SK-N-SH (cell line): ENCODE measurements at regions not wholly inside any gene's neighbourhood (a gene's known extent, or its start where the extent isn't known, plus 50 kb on each side); places are given as distances from the start of the nearest gene placed in this dataset.

Source experiments
- CTCF ChIA-PET: fragments of 300-600, 350-600 bp; formaldehyde crosslinking; extraction: SDS; loops from one replicate; lab custom pipeline; 2021; lab: Yijun Ruan, JAX
- POLR2A ChIA-PET: fragments of 350-600 bp; sonication (Branson Sonifier 250); formaldehyde crosslinking; extraction: SDS; loops from one replicate; lab custom pipeline; 2020; ENCODE audit warnings: antibody characterized with exemption, inconsistent platforms; lab: Yijun Ruan, JAX
- DNase-seq: peaks from one replicate; pipeline ENCODE4 v3.0.0; 2012
- H2AFZ ChIP-seq: fragments of 200-600 bp; sonication (generic); 2 replicates; pipeline ENCODE4 v1.8.1; 2016; ENCODE audit warnings: antibody characterized with exemption, mild to moderate bottlenecking, low read depth
- H3F3A ChIP-seq: fragments of 200-600 bp; sonication (generic); replicated peaks from 2 replicates; pipeline ENCODE3; 2016; ENCODE audit warnings: antibody characterized with exemption, mild to moderate bottlenecking; ENCODE audit not compliant: insufficient read depth
- H3K27ac ChIP-seq, 2 experiments: fragments of 200-500 bp in 1 of 2; fragments of 200-600 bp in 1 of 2; sonication (Bioruptor generic) in 1 of 2; sonication (generic), shearing (Covaris generic) in 1 of 2; 2 replicates each; pipeline versions ENCODE4 v1.5.1 to v1.6.1; 2014 to 2016; ENCODE audit warnings: low read depth in 2 of 2, inconsistent platforms in 1 of 2, low read length in 1 of 2, mild to moderate bottlenecking in 1 of 2, mixed read lengths in 1 of 2
- H3K27me3 ChIP-seq: fragments of 200-600 bp; sonication (generic), shearing (Covaris generic); 2 replicates; pipeline ENCODE4 v1.6.1; 2016; ENCODE audit warnings: mixed run types; ENCODE audit not compliant: insufficient read depth
- H3K36me3 ChIP-seq, 2 experiments: fragments of 200-500 bp in 1 of 2; fragments of 200-600 bp in 1 of 2; sonication (Bioruptor generic) in 1 of 2; sonication (generic) in 1 of 2; replicated peaks in 1 of 2; 2 replicates each; pipeline versions ENCODE3 to v1.5.1; 2014 to 2016; ENCODE audit warnings: low read length in 1 of 2, mild to moderate bottlenecking in 1 of 2; ENCODE audit not compliant: insufficient read depth in 2 of 2, control insufficient read depth in 1 of 2
- H3K4me1 ChIP-seq, 2 experiments: fragments of 200-500 bp in 1 of 2; fragments of 200-600 bp in 1 of 2; sonication (Bioruptor generic) in 1 of 2; sonication (generic), shearing (Covaris generic) in 1 of 2; 2 replicates each; pipeline versions ENCODE4 v1.5.1 to v1.6.1; 2014 to 2016; ENCODE audit warnings: low read depth in 1 of 2, low read length in 1 of 2, mixed run types in 1 of 2; ENCODE audit not compliant: insufficient read depth in 2 of 2, control insufficient read depth in 1 of 2
- H3K4me2 ChIP-seq: fragments of 200-600 bp; sonication (generic), shearing (Covaris generic); 2 replicates; pipeline ENCODE4 v1.6.1; 2017; ENCODE audit warnings: mixed run types
- H3K4me3 ChIP-seq, 2 experiments: fragments of 200-500 bp in 1 of 2; fragments of 200-600 bp in 1 of 2; sonication (Bioruptor generic) in 1 of 2; sonication (generic), shearing (Covaris generic) in 1 of 2; 2 replicates each; pipeline versions ENCODE4 v1.5.1 to v1.8.1; 2014 to 2016; ENCODE audit warnings: low read depth in 2 of 2, inconsistent platforms in 1 of 2, low read length in 1 of 2, mild to moderate bottlenecking in 1 of 2, mixed read lengths in 1 of 2, moderate library complexity in 1 of 2
- H3K79me2 ChIP-seq: fragments of 200-600 bp; sonication (generic); 2 replicates; pipeline ENCODE4 v1.8.1; 2017; ENCODE audit warnings: mild to moderate bottlenecking; ENCODE audit not compliant: insufficient read depth
- H3K9ac ChIP-seq: fragments of 200-600 bp; sonication (generic); 2 replicates; pipeline ENCODE4 v1.6.1; 2017; ENCODE audit warnings: mixed run types
- H3K9me2 ChIP-seq: fragments of 200-600 bp; sonication (generic); 2 replicates; pipeline ENCODE4 v1.6.1; 2017; ENCODE audit warnings: mixed run types
- H3K9me3 ChIP-seq: fragments of 200-600 bp; sonication (generic); 2 replicates; pipeline ENCODE4 v1.6.1; 2017; ENCODE audit warnings: mixed run types, mild to moderate bottlenecking, moderate library complexity
- H4K20me1 ChIP-seq: fragments of 200-600 bp; sonication (generic); 2 replicates; pipeline ENCODE4 v1.6.1; 2017; ENCODE audit warnings: mild to moderate bottlenecking, mixed run types; ENCODE audit not compliant: insufficient read depth
- CTCF ChIP-seq: fragments of 200-600 bp; sonication (generic); IDR thresholded peaks from 2 replicates; pipeline ENCODE4 v1.6.1; 2017; ENCODE audit warnings: antibody characterized with exemption, mild to moderate bottlenecking, moderate library complexity
- ELF1 ChIP-seq: IDR thresholded peaks from 2 replicates; pipeline ENCODE4 v1.4.0; 2012
- EP300 ChIP-seq, 2 experiments: IDR thresholded peaks; 2 replicates each; pipeline versions ENCODE4 v1.4.0 to v1.6.1; 2012; ENCODE audit warnings: borderline replicate concordance in 1 of 2, low read depth in 1 of 2, low read length in 1 of 2
- FOSL2 ChIP-seq: IDR thresholded peaks from 2 replicates; pipeline ENCODE4 v1.4.0; 2012; ENCODE audit warnings: low read depth, mild to moderate bottlenecking, moderate library complexity, borderline replicate concordance
- FOXM1 ChIP-seq: IDR thresholded peaks from 2 replicates; pipeline ENCODE4 v1.4.0; 2012; ENCODE audit warnings: low read depth, mild to moderate bottlenecking
- GABPA ChIP-seq: IDR thresholded peaks from 2 replicates; pipeline ENCODE4 v1.4.0; 2012; ENCODE audit warnings: low read depth, mild to moderate bottlenecking
- GATA2 ChIP-seq: sonication (generic); formaldehyde crosslinking; IDR thresholded peaks from 2 replicates; pipeline ENCODE4 v1.5.0; 2020; ENCODE audit warnings: mild to moderate bottlenecking, missing genetic modification reagents
- MEF2A ChIP-seq: IDR thresholded peaks from 2 replicates; pipeline ENCODE4 v1.4.0; 2012; ENCODE audit warnings: low read depth, borderline replicate concordance
- NFIC ChIP-seq: IDR thresholded peaks from 2 replicates; pipeline ENCODE4 v1.4.0; 2012; ENCODE audit warnings: borderline replicate concordance
- POLR2AphosphoS5 ChIP-seq: IDR thresholded peaks from 2 replicates; pipeline ENCODE4 v1.6.1; 2012; ENCODE audit warnings: low read depth, low read length
- RAD21 ChIP-seq: IDR thresholded peaks from 2 replicates; pipeline ENCODE4 v1.6.1; 2012; ENCODE audit warnings: mild to moderate bottlenecking, low read length
- REST ChIP-seq: IDR thresholded peaks from 2 replicates; pipeline ENCODE4 v1.6.1; 2012; ENCODE audit warnings: mild to moderate bottlenecking, low read depth, low read length, moderate library complexity
- RXRA ChIP-seq: IDR thresholded peaks from 2 replicates; pipeline ENCODE4 v1.4.0; 2012; ENCODE audit warnings: low read depth, mild to moderate bottlenecking, borderline replicate concordance
- SIN3A ChIP-seq: IDR thresholded peaks from 2 replicates; pipeline ENCODE4 v1.6.1; 2012; ENCODE audit warnings: low read depth, mild to moderate bottlenecking, low read length, moderate library complexity, borderline replicate concordance
- SMC3 ChIP-seq: IDR thresholded peaks from 2 replicates; pipeline ENCODE4 v1.6.1; 2012; ENCODE audit warnings: low read depth, low read length, improper control_type of control experiment
- TEAD4 ChIP-seq: IDR thresholded peaks from 2 replicates; pipeline ENCODE4 v1.4.0; 2012; ENCODE audit warnings: mild to moderate bottlenecking, borderline replicate concordance; ENCODE audit not compliant: insufficient read depth
- YY1 ChIP-seq: IDR thresholded peaks from 2 replicates; pipeline ENCODE4 v1.4.0; 2012; ENCODE audit warnings: low read depth, mild to moderate bottlenecking
- WGBS: methylation state at CpG from one replicate; pipeline ENCODE4 v1.1.6; 2017; ENCODE audit warnings: low lambda C conversion rate; 5-methylcytosine and 5-hydroxymethylcytosine counted together

- Histone ChIP-seq H3K9ac (no peak overlapping the region), H3K36me3 (no peaks in the 10 kb centered on the region), H3K79me2 (no peaks in the 10 kb centered on the region), H4K20me1 (no peaks in the 10 kb centered on the region), H3K4me2 (no peak overlapping the region), H3K27me3 (peaks cover 5% of the 10 kb centered on the region; the same call in 1 of the 2 replicates), H2AFZ (no peak overlapping the region), H3K9me3 (no peaks in the 10 kb centered on the region), H3K27ac (no peak overlapping the region), H3F3A (no peaks in the 10 kb centered on the region), H3K4me3 (no peak overlapping the region), H3K9me2 (no peaks in the 10 kb centered on the region), H3K4me1 (no peaks in the 10 kb centered on the region; a peak in 1 of 4 replicates)
- no peak for TF ChIP-seq GATA2 (CRISPR knock-in tag)
- no peak for TF ChIP-seq REST
- TF ChIP-seq POLR2AphosphoS5 = no peak
- no peak for TF ChIP-seq MEF2A
- no peak for TF ChIP-seq NFIC
- no peak for TF ChIP-seq SIN3A
- no peak for TF ChIP-seq YY1
- no peak for TF ChIP-seq ELF1
- TF ChIP-seq TEAD4 = no peak
- TF ChIP-seq CTCF = no peak
- TF ChIP-seq EP300 (IDR thresholded peaks at IDR 0.05; ENCODE audit: borderline replicate concordance in 1 of 2, low read depth in 1 of 2, low read length in 1 of 2) = no peak
- TF ChIP-seq FOSL2 = no peak
- TF ChIP-seq GABPA = no peak
- TF ChIP-seq SMC3 = no peak
- TF ChIP-seq FOXM1 = no peak
- no peak for TF ChIP-seq RAD21
- TF ChIP-seq RXRA = no peak
- ChIA-PET CTCF (no interaction called here), POLR2A (no interaction called here)
- 71% methylated on average over 10 of the region's 10 CpGs for WGBS
- no peak for DNase-seq
Observed at GRCh38 chr2:234816491-234816890, 135.3 kb upstream of the SH3BP4 start.
